Fibroblast of mammary gland (primary cell): ENCODE measurements at regions not wholly inside any gene's neighbourhood (a gene's known extent, or its start where the extent isn't known, plus 50 kb on each side); places are given as distances from the start of the nearest gene placed in this dataset.

Experiments used
- DNase-seq: peaks from one replicate; pipeline ENCODE4 v3.0.0-alpha.2; 2010; ENCODE audit warnings: low read depth
- H3K4me3 ChIP-seq: 2 replicates; pipeline ENCODE4 v1.5.1; 2011; ENCODE audit warnings: low read depth, mild to moderate bottlenecking, low read length, moderate library complexity; ENCODE audit not compliant: control insufficient read depth
- TF ChIP-seq, protein P1 (sequence below): conservative IDR thresholded peaks from 2 replicates; pipeline ENCODE4 v1.5.1; 2011; ENCODE audit warnings: low read depth, low read length, inconsistent platforms; ENCODE audit not compliant: control insufficient read depth, insufficient read depth

DNA sequence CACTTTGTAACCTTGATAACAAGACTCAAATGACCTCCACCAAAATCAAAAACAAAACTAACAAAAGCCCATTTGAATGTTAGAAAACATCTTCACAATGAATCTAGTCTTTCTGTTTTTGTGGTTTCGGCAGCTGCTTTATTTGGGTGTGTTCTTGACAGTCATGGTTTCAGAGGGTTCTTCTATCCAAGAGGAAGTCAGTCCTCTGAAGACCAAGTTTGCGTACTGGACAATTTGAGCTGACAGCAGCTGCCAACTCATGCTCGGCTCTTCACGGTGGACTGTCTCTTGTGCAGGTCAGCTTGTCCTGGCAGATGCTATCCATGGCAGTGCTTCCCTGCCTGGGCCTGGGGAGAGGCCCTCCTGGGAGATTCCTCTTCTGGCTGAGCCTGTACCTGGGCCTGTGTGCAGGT, 91.0 kb downstream of the TMEM17 start:
- no peak for DNase-seq
- TF ChIP-seq, protein P1, sequence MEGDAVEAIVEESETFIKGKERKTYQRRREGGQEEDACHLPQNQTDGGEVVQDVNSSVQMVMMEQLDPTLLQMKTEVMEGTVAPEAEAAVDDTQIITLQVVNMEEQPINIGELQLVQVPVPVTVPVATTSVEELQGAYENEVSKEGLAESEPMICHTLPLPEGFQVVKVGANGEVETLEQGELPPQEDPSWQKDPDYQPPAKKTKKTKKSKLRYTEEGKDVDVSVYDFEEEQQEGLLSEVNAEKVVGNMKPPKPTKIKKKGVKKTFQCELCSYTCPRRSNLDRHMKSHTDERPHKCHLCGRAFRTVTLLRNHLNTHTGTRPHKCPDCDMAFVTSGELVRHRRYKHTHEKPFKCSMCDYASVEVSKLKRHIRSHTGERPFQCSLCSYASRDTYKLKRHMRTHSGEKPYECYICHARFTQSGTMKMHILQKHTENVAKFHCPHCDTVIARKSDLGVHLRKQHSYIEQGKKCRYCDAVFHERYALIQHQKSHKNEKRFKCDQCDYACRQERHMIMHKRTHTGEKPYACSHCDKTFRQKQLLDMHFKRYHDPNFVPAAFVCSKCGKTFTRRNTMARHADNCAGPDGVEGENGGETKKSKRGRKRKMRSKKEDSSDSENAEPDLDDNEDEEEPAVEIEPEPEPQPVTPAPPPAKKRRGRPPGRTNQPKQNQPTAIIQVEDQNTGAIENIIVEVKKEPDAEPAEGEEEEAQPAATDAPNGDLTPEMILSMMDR, result no peak
- H3K4me3 ChIP-seq, result no peak overlapping the region

DNA sequence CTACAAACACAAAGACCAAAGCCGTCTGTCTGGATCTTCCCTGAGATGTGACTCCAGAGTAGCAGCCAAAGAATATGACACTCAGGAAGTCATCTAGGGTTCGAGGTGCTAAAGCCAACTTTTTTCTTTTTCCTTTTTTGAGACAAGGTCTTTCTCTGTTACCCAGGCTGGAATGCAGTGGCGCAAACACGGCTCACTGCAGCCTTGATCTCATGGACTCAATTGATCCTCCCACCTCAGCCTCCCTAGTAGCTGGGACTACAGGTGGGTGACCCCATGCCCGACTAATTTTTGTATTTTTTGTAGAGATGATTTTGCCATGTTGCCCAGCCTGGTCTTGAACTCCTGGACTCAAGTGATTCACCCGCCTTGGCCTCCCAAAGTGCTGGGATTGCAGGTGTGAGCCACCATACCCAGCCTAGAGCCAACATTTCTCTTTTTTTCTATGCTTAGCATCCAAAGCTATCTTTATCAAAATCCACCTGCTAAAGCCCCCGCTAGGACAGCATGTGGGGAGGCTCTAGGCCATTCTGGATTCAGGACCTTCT, 92.8 kb downstream of the TMEM17 start:
- no peak overlapping the region for H3K4me3 ChIP-seq
- no peak for DNase-seq
- TF ChIP-seq, protein P1, result no peak

DNA sequence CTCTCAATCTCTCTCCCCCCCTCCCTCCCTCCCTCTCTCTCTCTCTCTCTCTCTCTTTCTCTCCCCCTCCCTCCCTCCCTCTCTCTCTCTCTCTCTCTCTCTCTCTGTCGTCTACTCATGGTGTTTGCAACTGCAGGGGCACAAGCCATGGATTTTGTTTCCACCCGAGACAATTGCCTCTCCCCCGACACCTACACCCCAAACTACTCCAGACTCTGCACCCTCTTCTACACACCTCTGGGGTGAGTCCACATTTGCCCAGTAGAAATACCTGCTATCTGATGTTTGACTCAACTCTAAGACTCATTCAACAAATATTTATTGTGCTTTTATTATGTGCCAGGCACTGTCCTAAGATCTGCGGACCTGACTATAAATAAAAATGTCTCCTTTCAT, 93.7 kb downstream of the TMEM17 start:
- H3K4me3 ChIP-seq, result no peak overlapping the region
- DNase-seq, result no peak
- TF ChIP-seq, protein P1, result no peak

DNA sequence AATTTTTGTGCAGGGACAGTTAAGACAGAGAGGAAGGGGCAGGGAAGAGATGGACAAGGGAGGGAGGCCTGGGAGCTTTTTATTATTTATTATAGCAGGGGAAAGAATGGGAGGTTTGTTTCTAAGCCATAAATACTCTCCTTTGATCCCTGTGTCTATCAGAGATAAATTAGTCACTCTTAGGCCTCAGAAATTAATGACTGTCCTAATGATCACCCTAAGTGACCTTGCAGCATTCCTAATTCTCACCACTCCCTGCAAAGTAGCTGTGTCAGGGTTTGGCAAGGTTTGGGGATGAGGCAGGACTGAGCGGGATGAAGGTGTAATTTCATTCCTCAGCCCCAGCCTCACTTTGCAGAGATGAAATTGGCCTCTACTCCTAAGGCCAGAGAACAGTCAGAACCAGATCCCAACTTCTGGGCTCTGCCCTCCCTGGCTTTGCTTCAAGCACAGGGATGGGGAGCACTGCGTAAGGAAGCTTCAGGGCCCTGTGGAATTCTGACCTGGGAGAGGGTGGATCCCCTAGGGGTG, 95.0 kb downstream of the TMEM17 start:
- H3K4me3 ChIP-seq, result no peak overlapping the region
- TF ChIP-seq, protein P1, result no peak
- DNase-seq, result peak; percentile 4

DNA sequence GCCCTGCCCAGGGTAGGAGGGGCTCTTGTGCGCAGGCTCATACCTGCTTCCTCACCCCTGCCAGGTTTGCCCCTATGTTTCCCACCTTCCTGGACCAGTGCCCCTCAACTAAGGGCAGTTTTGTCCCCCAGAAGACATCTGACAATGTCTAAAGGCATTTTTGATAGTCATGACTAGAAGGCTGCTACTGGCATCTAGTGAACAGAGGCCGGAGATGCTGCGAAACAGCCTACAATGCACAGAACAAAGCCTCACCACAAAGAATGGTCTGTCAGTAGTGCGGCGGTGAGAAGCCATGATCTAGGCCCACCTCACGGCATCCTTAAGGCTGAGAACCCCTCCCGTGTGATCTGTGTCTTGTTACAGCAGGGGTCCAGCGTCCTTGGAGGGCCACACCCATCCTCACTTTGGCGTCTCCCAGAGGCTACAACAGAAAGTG, 96.0 kb downstream of the TMEM17 start:
- no peak overlapping the region for H3K4me3 ChIP-seq
- TF ChIP-seq, protein P1, result no peak
- no peak for DNase-seq

DNA sequence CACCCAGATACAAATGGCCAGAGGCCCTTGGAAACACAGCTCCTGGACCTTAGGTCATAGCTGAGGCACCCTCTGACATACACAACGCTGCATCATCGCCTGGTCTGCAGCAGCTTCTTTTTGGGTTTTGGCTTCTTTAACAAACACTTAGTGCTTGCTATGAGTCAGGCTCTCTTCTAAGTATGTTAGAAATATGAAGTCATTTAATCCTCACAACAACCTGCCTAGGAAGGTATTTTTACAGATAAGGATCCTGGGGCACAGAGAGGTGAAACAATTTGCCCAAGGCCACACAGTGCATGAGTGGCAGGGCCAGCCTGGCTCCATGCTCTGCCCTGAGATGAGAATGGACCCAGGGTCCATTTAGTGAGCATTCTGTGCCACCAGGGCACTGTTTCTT, 96.6 kb downstream of the TMEM17 start:
- TF ChIP-seq, protein P1, result no peak
- H3K4me3 ChIP-seq, result no peak overlapping the region
- DNase-seq, result peak; percentile 65
